BJ (cell line): ENCODE measurements at regions not wholly inside any gene's neighbourhood (a gene's known extent, or its start where the extent isn't known, plus 50 kb on each side); places are given as distances from the start of the nearest gene placed in this dataset.
"Not testable (repeated sequence)": the region's sequence is repeated elsewhere in the genome, so short reads cannot be mapped to it uniquely, and the experiment has no call there.

Experiments used
- CTCF ChIA-PET: fragments of 350-600 bp; formaldehyde crosslinking; extraction: SDS; loops from one replicate; lab custom pipeline; 2021; ENCODE audit warnings: antibody characterized with exemption, inconsistent platforms; lab: Yijun Ruan, JAX
- POLR2A ChIA-PET: fragments of 300-600 bp; sonication (Branson Sonifier 250); formaldehyde crosslinking; extraction: SDS; loops from one replicate; lab custom pipeline; 2021; ENCODE audit warnings: antibody characterized with exemption; lab: Charles Lee
- DNase-seq: peaks from one replicate; pipeline ENCODE4 v3.0.0-alpha.2; 2011; ENCODE audit warnings: low read depth
- H3K27me3 ChIP-seq: 2 replicates; pipeline ENCODE4 v1.6.0; 2011; ENCODE audit warnings: low read length; ENCODE audit not compliant: control insufficient read depth, insufficient read depth
- H3K36me3 ChIP-seq: 2 replicates; pipeline ENCODE4 v1.5.1; 2011; ENCODE audit warnings: low read length; ENCODE audit not compliant: control insufficient read depth, insufficient read depth
- H3K4me3 ChIP-seq: 2 replicates; pipeline ENCODE4 v1.5.1; 2011; ENCODE audit warnings: low read depth, mild to moderate bottlenecking, control low read depth, low read length
- TF ChIP-seq, protein P1 (sequence below): IDR thresholded peaks from 2 replicates; pipeline ENCODE4 v1.5.1; 2011; ENCODE audit warnings: low read depth, mild to moderate bottlenecking, control low read depth, inconsistent platforms, low read length, moderate library complexity; ENCODE audit not compliant: insufficient read depth

DNA sequence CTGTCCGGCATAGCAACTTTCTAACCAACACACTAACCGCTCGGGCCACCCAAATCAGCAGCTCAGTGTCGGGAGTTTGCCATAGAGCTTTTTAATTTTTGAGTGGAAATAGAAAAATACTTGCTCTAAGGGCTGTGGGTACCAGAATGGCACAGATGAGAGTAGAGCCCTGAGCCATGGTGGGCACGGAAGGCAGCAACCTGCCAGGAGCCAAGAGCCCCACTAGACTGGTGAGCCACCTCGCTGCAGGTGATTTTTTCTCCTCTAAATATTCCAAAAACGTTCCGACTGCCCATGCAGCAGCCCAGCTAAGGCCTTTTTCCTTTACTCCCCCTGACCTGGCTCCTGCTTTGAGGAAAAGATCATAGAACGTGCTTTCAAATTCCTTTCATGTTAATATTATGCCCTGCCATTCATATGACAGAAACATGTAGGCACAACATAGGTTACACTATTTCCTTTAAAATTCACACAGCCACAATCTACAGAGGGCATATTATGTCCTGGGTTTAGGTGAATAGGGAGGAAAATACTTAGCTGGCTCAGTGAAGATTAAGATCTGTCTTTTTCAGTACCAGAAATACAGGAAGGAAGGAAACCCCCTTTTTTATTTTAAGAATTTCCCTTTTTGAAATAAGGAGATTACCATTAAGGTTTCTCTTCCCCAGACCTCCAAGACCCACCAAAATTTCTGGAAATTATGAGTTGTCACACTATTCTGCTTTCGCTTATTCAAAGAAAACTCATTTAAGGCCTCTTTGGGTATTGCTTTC lies 81.0 kb upstream of the ATP12A start:
- POLR2A ChIA-PET, H3K27me3 ChIP-seq, H3K4me3 ChIP-seq, H3K36me3 ChIP-seq, DNase-seq, CTCF ChIA-PET: not testable (repeated sequence)

DNA sequence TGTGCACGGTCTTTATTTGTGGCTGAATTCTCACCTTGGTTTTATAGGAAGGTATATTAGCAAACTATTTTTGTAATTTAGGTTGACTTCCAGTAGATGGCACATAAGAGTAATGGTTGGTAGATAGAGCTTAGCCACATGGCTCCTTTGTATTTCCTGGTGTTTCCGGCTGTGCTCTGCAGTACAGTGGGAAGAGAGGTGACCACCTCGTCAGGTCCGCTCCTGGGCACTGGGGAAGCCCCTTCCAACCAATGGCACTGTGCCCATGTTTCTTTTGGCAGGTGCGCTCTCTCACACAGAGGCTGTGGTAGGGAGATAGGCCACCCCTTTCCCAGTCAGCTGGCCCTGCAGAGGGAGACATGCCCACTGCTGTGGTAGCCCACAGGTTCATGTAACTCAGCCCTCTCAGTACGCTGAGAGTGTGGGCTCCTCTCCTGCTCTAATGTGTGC lies 74.3 kb upstream of the ATP12A start:
- POLR2A ChIA-PET, result no interaction called here
- Histone ChIP-seq H3K27me3 (no peaks in the 10 kb centered on the region), H3K36me3 (no peaks in the 10 kb centered on the region), H3K4me3 (no peak overlapping the region)
- no peak for DNase-seq
- CTCF ChIA-PET, result interaction anchor here (0.9 to 4.6 kb wide), 13 partner anchors 8 to 124 kb away, joined by 3 to 43 read pairs (median 4); no protein-coding TSS in a partner anchor
- TF ChIP-seq, protein P1, sequence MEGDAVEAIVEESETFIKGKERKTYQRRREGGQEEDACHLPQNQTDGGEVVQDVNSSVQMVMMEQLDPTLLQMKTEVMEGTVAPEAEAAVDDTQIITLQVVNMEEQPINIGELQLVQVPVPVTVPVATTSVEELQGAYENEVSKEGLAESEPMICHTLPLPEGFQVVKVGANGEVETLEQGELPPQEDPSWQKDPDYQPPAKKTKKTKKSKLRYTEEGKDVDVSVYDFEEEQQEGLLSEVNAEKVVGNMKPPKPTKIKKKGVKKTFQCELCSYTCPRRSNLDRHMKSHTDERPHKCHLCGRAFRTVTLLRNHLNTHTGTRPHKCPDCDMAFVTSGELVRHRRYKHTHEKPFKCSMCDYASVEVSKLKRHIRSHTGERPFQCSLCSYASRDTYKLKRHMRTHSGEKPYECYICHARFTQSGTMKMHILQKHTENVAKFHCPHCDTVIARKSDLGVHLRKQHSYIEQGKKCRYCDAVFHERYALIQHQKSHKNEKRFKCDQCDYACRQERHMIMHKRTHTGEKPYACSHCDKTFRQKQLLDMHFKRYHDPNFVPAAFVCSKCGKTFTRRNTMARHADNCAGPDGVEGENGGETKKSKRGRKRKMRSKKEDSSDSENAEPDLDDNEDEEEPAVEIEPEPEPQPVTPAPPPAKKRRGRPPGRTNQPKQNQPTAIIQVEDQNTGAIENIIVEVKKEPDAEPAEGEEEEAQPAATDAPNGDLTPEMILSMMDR, result peak; percentile 24; the same call in 1 of the 2 replicates

DNA sequence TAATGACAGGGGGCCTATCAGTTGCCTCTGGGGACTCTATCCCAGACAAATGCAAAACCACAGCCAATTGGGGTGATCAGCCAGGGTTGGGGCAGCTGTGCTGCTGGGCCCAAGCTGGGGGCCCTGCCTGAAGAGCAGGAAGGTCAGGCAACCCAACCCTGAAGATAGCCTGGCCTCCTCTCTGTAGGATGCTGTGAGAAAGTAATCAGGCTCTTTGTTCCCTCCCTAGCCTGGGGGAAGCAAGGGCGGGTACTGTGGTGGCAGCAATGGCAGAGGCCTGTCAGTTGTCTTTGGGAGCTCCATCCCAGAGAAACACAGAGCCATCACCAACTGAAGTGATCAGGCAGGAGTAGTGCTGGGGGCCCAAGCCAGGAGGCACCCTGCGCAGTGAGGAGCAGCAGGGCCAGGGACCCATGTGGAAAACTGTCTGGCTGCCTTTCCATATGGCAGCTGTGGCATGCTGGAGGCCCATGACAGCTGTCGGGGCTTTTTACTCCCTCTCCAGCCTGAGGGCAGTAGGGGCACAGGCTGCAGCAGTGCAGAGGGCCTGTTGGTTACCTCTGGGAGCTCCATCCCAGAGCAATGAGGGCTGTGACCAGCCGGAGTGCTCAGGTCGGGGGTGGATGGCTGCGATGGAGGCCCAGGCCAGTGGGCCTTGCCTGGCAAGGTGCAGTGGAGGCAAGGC lies 73.6 kb upstream of the ATP12A start:
- POLR2A ChIA-PET, result no interaction called here

DNA sequence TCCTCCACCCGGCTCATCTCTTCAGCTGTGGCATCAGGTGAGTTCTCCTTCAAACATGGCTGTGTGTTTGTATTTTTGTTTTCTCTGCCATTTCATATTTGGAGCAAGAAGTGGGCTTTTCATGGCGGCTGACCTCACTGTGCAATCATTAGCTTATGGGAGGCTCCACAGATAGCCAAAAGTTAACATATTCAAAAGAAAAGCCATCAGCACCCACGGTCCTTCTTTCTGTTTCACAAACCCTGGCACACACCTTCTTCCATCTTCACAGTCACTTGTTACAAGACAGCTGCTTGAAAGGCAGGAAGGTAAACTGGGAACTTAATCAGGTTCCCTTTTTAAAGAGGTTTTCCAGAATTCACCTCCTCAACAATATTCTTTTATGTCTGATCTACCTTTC lies 69.3 kb upstream of the ATP12A start:
- H3K36me3 ChIP-seq, result no peaks in the 10 kb centered on the region
- TF ChIP-seq, protein P1, result no peak
- CTCF ChIA-PET, result interaction anchor here (0.6 to 1.6 kb wide), 4 partner anchors 15 to 475 kb away, joined by 3 to 4 read pairs (median 4); no protein-coding TSS in a partner anchor
- POLR2A ChIA-PET, result interaction anchor here (0.5 kb wide), 1 partner anchor 14 kb away, joined by 3 read pairs; no protein-coding TSS in a partner anchor
- H3K27me3 ChIP-seq, result peaks cover 2% of the 10 kb centered on the region; the same call in 1 of the 2 replicates
- H3K4me3 ChIP-seq, result no peak overlapping the region
- DNase-seq, result no peak

More for the DNA sequence above, 73.6 kb upstream of the ATP12A start:
- H3K27me3 ChIP-seq, result peaks cover 2% of the 10 kb centered on the region; the same call in 1 of the 2 replicates
- TF ChIP-seq, protein P1, result no peak
- H3K36me3 ChIP-seq, result no peaks in the 10 kb centered on the region
- CTCF ChIA-PET, result interaction anchor here (0.9 to 4.6 kb wide), 11 partner anchors 7 to 123 kb away, joined by 3 to 43 read pairs (median 4); no protein-coding TSS in a partner anchor
- no peak for DNase-seq
- no peak overlapping the region for H3K4me3 ChIP-seq

DNA sequence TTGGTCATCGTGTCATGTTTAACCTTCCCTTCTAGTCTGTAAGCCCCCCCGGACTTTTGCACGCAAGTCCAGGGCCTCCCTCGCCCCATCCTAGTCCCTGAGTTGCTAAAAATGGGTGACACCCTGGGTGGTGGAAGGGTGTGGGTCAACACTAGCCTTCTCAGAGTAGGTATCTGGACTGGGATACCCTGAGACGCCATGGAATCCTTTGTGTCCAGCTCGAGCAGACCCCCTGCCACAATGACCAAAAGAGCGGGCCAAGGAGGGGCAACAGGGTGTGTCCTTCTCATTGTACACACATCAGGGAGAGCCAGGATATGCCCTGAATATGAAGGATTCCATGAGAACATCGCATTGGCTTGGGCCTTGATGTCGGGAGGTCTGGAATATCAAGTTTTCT lies 67.5 kb upstream of the ATP12A start:
- Histone ChIP-seq H3K4me3 (no peak overlapping the region), H3K27me3 (peaks cover 2% of the 10 kb centered on the region; the same call in 1 of the 2 replicates), H3K36me3 (no peaks in the 10 kb centered on the region)
- POLR2A ChIA-PET, result no interaction called here
- TF ChIP-seq, protein P1, result no peak
- DNase-seq, result no peak
- CTCF ChIA-PET, result interaction anchor here (0.6 to 2.2 kb wide), 5 partner anchors 10 to 115 kb away, joined by 3 to 8 read pairs (median 3); no protein-coding TSS in a partner anchor
